IMR-90 (cell line): ENCODE measurements at regions not wholly inside any gene's neighbourhood (a gene's known extent, or its start where the extent isn't known, plus 50 kb on each side); places are given as distances from the start of the nearest gene placed in this dataset.

Experiments used
- ATAC-seq: fragments of 200-7000 bp; cut with Tn5 transposase; 2 replicates; pipeline ENCODE4 v1.9.1; 2020; ENCODE audit warnings: low read depth, mild to moderate bottlenecking, moderate library complexity
- BruUV-seq: library from RNA; stranded (reverse); fragments of 400-500 nt; replicated peaks from 2 replicates; lab custom pipeline; 2021; lab: Mats Ljungman, UMichigan
- CTCF ChIA-PET: fragments of 300-600 bp; formaldehyde crosslinking; extraction: SDS; loops from one replicate; lab custom pipeline; 2021; ENCODE audit warnings: antibody characterized with exemption; lab: Yijun Ruan, JAX
- POLR2A ChIA-PET: fragments of 300-600 bp; sonication (Branson Sonifier 250); formaldehyde crosslinking; loops from one replicate; lab custom pipeline; 2022; ENCODE audit warnings: antibody characterized with exemption; ENCODE audit not compliant: unreplicated experiment; lab: Charles Lee
- DNase-seq: peaks from one replicate; pipeline ENCODE4 v3.0.0; 2013
- H2AFZ ChIP-seq: replicated peaks from 2 replicates; pipeline ENCODE3; 2013; ENCODE audit warnings: low read length, mild to moderate bottlenecking; ENCODE audit not compliant: poor library complexity
- H2AK5ac ChIP-seq: 2 replicates; pipeline ENCODE4 v1.6.1; 2013; ENCODE audit warnings: low read depth, low read length, inconsistent platforms
- H2AK9ac ChIP-seq: replicated peaks from 2 replicates; pipeline ENCODE3; 2013; ENCODE audit warnings: mild to moderate bottlenecking, low read depth, low read length, moderate library complexity; ENCODE audit not compliant: poor library complexity
- H2BK120ac ChIP-seq: 2 replicates; pipeline ENCODE4 v1.6.1; 2013; ENCODE audit warnings: low read depth, low read length, inconsistent platforms
- H2BK15ac ChIP-seq: 3 replicates; pipeline ENCODE4 v1.6.1; 2013; ENCODE audit warnings: low read depth, low read length, inconsistent platforms
- H2BK20ac ChIP-seq: 2 replicates; pipeline ENCODE4 v1.6.1; 2013; ENCODE audit warnings: low read depth, mild to moderate bottlenecking, inconsistent platforms, low read length, moderate library complexity
- H2BK5ac ChIP-seq: 2 replicates; pipeline ENCODE4 v1.6.1; 2013; ENCODE audit warnings: mild to moderate bottlenecking, low read depth, low read length, inconsistent platforms; ENCODE audit not compliant: poor library complexity, severe bottlenecking
- H3K14ac ChIP-seq: replicated peaks from 2 replicates; pipeline ENCODE4 v1.6.1; 2013; ENCODE audit warnings: low read depth, low read length, inconsistent platforms
- H3K18ac ChIP-seq: 2 replicates; pipeline ENCODE4 v1.6.1; 2013; ENCODE audit warnings: low read depth, low read length, control low read depth
- H3K23ac ChIP-seq: 2 replicates; pipeline ENCODE4 v1.6.1; 2013; ENCODE audit warnings: low read depth, low read length, inconsistent platforms
- H3K27ac ChIP-seq: 2 replicates; pipeline ENCODE4 v1.5.1; 2013; ENCODE audit warnings: mild to moderate bottlenecking, control low read depth, low read length; ENCODE audit not compliant: insufficient read depth
- H3K27me3 ChIP-seq: 2 replicates; pipeline ENCODE4 v1.6.1; 2013; ENCODE audit warnings: low read length; ENCODE audit not compliant: control insufficient read depth, insufficient read depth
- H3K36me3 ChIP-seq: 2 replicates; pipeline ENCODE4 v1.6.1; 2013; ENCODE audit warnings: low read length, mixed read lengths; ENCODE audit not compliant: control insufficient read depth, insufficient read depth
- H3K4ac ChIP-seq: 2 replicates; pipeline ENCODE4 v1.6.1; 2013; ENCODE audit warnings: low read depth, low read length, inconsistent platforms
- H3K4me1 ChIP-seq: 2 replicates; pipeline ENCODE4 v1.6.1; 2013; ENCODE audit warnings: low read length, mixed read lengths; ENCODE audit not compliant: control insufficient read depth, insufficient read depth
- H3K4me2 ChIP-seq: 2 replicates; pipeline ENCODE4 v1.6.1; 2013; ENCODE audit warnings: low read depth, mild to moderate bottlenecking, control low read depth, low read length, moderate library complexity
- H3K4me3 ChIP-seq: 2 replicates; pipeline ENCODE4 v1.5.1; 2013; ENCODE audit warnings: low read depth, mild to moderate bottlenecking, control low read depth, low read length, moderate library complexity; ENCODE audit not compliant: insufficient read depth
- H3K56ac ChIP-seq: 2 replicates; pipeline ENCODE4 v1.6.1; 2013; ENCODE audit warnings: low read length, inconsistent platforms; ENCODE audit not compliant: insufficient read depth; ENCODE audit errors: extremely low read depth
- H3K79me1 ChIP-seq, 2 experiments: 2 replicates each; pipeline ENCODE4 v1.6.1; 2013; ENCODE audit warnings: low read length in 2 of 2, inconsistent platforms in 1 of 2, low read depth in 1 of 2
- H3K9ac ChIP-seq: 2 replicates; pipeline ENCODE4 v1.6.1; 2013; ENCODE audit warnings: low read depth, low read length, control low read depth
- H3K9me1 ChIP-seq: 2 replicates; pipeline ENCODE4 v1.6.1; 2013; ENCODE audit warnings: low read length, inconsistent platforms; ENCODE audit not compliant: insufficient read depth
- H3K9me3 ChIP-seq: 2 replicates; pipeline ENCODE4 v1.6.1; 2013; ENCODE audit warnings: low read length; ENCODE audit not compliant: control insufficient read depth, insufficient read depth
- H4K20me1 ChIP-seq: 2 replicates; pipeline ENCODE4 v1.6.1; 2013; ENCODE audit warnings: low read length, inconsistent platforms; ENCODE audit not compliant: insufficient read depth
- H4K5ac ChIP-seq: 2 replicates; pipeline ENCODE4 v1.6.1; 2013; ENCODE audit warnings: mild to moderate bottlenecking, low read depth, low read length, control low read depth
- H4K8ac ChIP-seq, 2 experiments: 2 replicates each; pipeline ENCODE4 v1.6.1; 2013; ENCODE audit warnings: low read depth in 2 of 2, low read length in 2 of 2, control low read depth in 1 of 2, inconsistent platforms in 1 of 2
- H4K91ac ChIP-seq: 2 replicates; pipeline ENCODE4 v1.6.1; 2013; ENCODE audit warnings: low read depth, low read length, inconsistent platforms; ENCODE audit not compliant: insufficient read depth
- BHLHE40 ChIP-seq: fragments of 150-350 bp; IDR thresholded peaks from 2 replicates; pipeline ENCODE4 v1.6.1; 2016; ENCODE audit warnings: mild to moderate bottlenecking, low read depth, low read length
- CEBPB ChIP-seq: IDR thresholded peaks from 2 replicates; pipeline ENCODE4 v1.6.1; 2012; ENCODE audit warnings: low read depth, low read length, improper control_type of control experiment
- CHD1 ChIP-seq: IDR thresholded peaks from 2 replicates; pipeline ENCODE4 v1.6.1; 2012; ENCODE audit warnings: low read depth, low read length, improper control_type of control experiment
- MAFK ChIP-seq: IDR thresholded peaks from 2 replicates; pipeline ENCODE4 v1.6.1; 2012; ENCODE audit warnings: low read depth, low read length, improper control_type of control experiment
- MAZ ChIP-seq: IDR thresholded peaks from 2 replicates; pipeline ENCODE4 v1.6.1; 2012; ENCODE audit warnings: low read depth, mild to moderate bottlenecking, low read length, improper control_type of control experiment, moderate library complexity, borderline replicate concordance
- MXI1 ChIP-seq: IDR thresholded peaks from 2 replicates; pipeline ENCODE4 v1.6.1; 2012; ENCODE audit warnings: low read depth, mild to moderate bottlenecking, low read length, moderate library complexity, borderline replicate concordance
- RCOR1 ChIP-seq: IDR thresholded peaks from 2 replicates; pipeline ENCODE4 v1.6.1; 2012; ENCODE audit warnings: mild to moderate bottlenecking, low read length, improper control_type of control experiment; ENCODE audit not compliant: insufficient replicate concordance
- SMC3 ChIP-seq: fragments of 150-350 bp; IDR thresholded peaks from 2 replicates; pipeline ENCODE4 v1.6.1; 2016; ENCODE audit warnings: low read depth, mild to moderate bottlenecking, antibody characterized with exemption, low read length, moderate library complexity
- WGBS, 2 experiments: methylation state at CpG; one replicate each; pipeline versions ENCODE4 v1.1.5 to v1.1.7; 2013; ENCODE audit warnings: missing lambda C conversion rate in 2 of 2; ENCODE audit not compliant: insufficient read length in 1 of 2; ENCODE audit errors: extremely low coverage in 2 of 2; 5-methylcytosine and 5-hydroxymethylcytosine counted together
- dilution Hi-C: fragments of 300-500 bp; cut with HindIII; formaldehyde crosslinking; loops from one replicate; pipeline ENCODE4 v1.14.3; 2018; ENCODE audit warnings: low sequenced_read_pairs; ENCODE audit not compliant: unreplicated experiment
- in situ Hi-C: fragments of 300-500 bp; cut with MboI; formaldehyde crosslinking; loops from 3 replicates; pipeline ENCODE4 v1.14.3; 2019; ENCODE audit warnings: low sequenced_read_pairs, inconsistent platforms, mixed read lengths
- intact Hi-C: fragments of 100-400 bp; cut with micrococcal nuclease; formaldehyde crosslinking; loops from 2 replicates; pipeline ENCODE4 v1.10.0; 2022
- TF ChIP-seq, protein P1 (sequence below): fragments of 150-350 bp; IDR thresholded peaks from 2 replicates; pipeline ENCODE4 v1.6.1; 2017; ENCODE audit warnings: mild to moderate bottlenecking, antibody characterized with exemption, low read length, low read depth

- ChIA-PET CTCF (interaction anchor here (0.7 to 3.8 kb wide), 3 partner anchors 9 to 21 kb away, joined by 3 to 15 read pairs (median 4); no protein-coding TSS in a partner anchor), POLR2A (interaction anchor here (0.6 to 0.7 kb wide), 3 partner anchors 58 to 124 kb away, joined by 3 to 4 read pairs (median 3); no protein-coding TSS in a partner anchor)
- peak overlapping the region; percentile 93 for H3K23ac ChIP-seq
- peak overlapping the region; percentile 87 to 95 for H4K8ac ChIP-seq
- peak overlapping the region; percentile 98 for H2BK20ac ChIP-seq
- intact Hi-C loops = loop anchor here (5.0 kb wide), 3 partner anchors 169 to 324 kb away; no protein-coding TSS in a partner anchor
- peak overlapping the region; percentile 94 for H2BK15ac ChIP-seq
- WGBS, 2 experiments = no CpG with 5 or more reads among the region's 3 CpGs
- H2BK5ac ChIP-seq = peak overlapping the region; percentile 98
- peak overlapping the region; percentile 77 for H3K4me2 ChIP-seq
- peak overlapping the region; percentile 99 for H4K5ac ChIP-seq
- H3K27ac ChIP-seq = peak overlapping the region; percentile 100
- ATAC-seq (peak; percentile 21; the same call in 1 of the 2 replicates), DNase-seq (peak; percentile 35)
- H3K27me3 ChIP-seq = no peaks in the 10 kb centered on the region
- H4K20me1 ChIP-seq = no peaks in the 10 kb centered on the region
- H3K4me1 ChIP-seq = peaks cover 18% of the 10 kb centered on the region
- H3K4me3 ChIP-seq = peak overlapping the region; percentile 29; the same call in 1 of the 2 replicates
- H3K79me1 ChIP-seq = peaks cover 0 to 6% of the 10 kb centered on the region in 2 experiments; a peak in 1 of 4 replicates
- H3K9me3 ChIP-seq = no peaks in the 10 kb centered on the region
- H2BK120ac ChIP-seq = peak overlapping the region; percentile 96
- H3K4ac ChIP-seq = peak overlapping the region; percentile 92
- no peak for TF ChIP-seq CEBPB
- TF ChIP-seq, protein P1, sequence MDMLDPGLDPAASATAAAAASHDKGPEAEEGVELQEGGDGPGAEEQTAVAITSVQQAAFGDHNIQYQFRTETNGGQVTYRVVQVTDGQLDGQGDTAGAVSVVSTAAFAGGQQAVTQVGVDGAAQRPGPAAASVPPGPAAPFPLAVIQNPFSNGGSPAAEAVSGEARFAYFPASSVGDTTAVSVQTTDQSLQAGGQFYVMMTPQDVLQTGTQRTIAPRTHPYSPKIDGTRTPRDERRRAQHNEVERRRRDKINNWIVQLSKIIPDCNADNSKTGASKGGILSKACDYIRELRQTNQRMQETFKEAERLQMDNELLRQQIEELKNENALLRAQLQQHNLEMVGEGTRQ = no peak
- no peak for TF ChIP-seq CHD1
- TF ChIP-seq MXI1 = no peak
- TF ChIP-seq SMC3 = no peak
- TF ChIP-seq RCOR1 = no peak
- TF ChIP-seq BHLHE40 = no peak
- no peak for TF ChIP-seq MAZ
- no peak for TF ChIP-seq MAFK
- peaks cover 9% of the 10 kb centered on the region for H3K9me1 ChIP-seq
- H3K14ac ChIP-seq = peak overlapping the region; percentile 95
- peak overlapping the region; percentile 55 for H3K56ac ChIP-seq
- H2AK9ac ChIP-seq = no peak overlapping the region
- H3K36me3 ChIP-seq = no peaks in the 10 kb centered on the region
- in situ Hi-C loops = no loop called here
- peak overlapping the region; percentile 100 for H3K18ac ChIP-seq
- peak overlapping the region; percentile 74 for H2AFZ ChIP-seq
- dilution Hi-C loops = no loop called here
- peak overlapping the region; percentile 90 for H4K91ac ChIP-seq
- H2AK5ac ChIP-seq = peak overlapping the region; percentile 88
- H3K9ac ChIP-seq = peak overlapping the region; percentile 76
- BruUV-seq = no TSS peak
Observed at GRCh38 chr6:121522771-121523386, 87.4 kb downstream of the GJA1 start.
